RPMI8226 (cell line): ENCODE measurements at regions not wholly inside any gene's neighbourhood (a gene's known extent, or its start where the extent isn't known, plus 50 kb on each side); places are given as distances from the start of the nearest gene placed in this dataset.
A peak's percentile ranks its signal among the peaks of the same experiment; 100 is the strongest.

Source experiments
- DNase-seq: peaks from one replicate; pipeline ENCODE4 v3.0.0-alpha.2; 2015

GRCh38 chr6:21893793-21894192 lies 300.2 kb downstream of the SOX4 start:
- no peak for DNase-seq

GRCh38 chr6:21895555-21895954 lies 302.0 kb downstream of the SOX4 start:
- DNase-seq = no peak

GRCh38 chr6:21898107-21898796 lies 304.7 kb downstream of the SOX4 start:
- DNase-seq = no peak

GRCh38 chr6:21899708-21900107 lies 306.2 kb downstream of the SOX4 start:
- DNase-seq = no peak

- DNase-seq = no peak
Observed at GRCh38 chr6:21900730-21901129, 307.2 kb downstream of the SOX4 start.

- DNase-seq = no peak
Observed at GRCh38 chr6:21902628-21903169, 309.1 kb downstream of the SOX4 start.

- no peak for DNase-seq
Observed at GRCh38 chr6:21905531-21905930, 312.0 kb downstream of the SOX4 start.

GRCh38 chr6:21906826-21907225 lies 313.3 kb downstream of the SOX4 start:
- DNase-seq = no peak

- no peak for DNase-seq
Observed at GRCh38 chr6:21907291-21907690, 313.7 kb downstream of the SOX4 start.

- no peak for DNase-seq
Observed at GRCh38 chr6:21908161-21908848, 314.8 kb downstream of the SOX4 start.

GRCh38 chr6:21909321-21909720 lies 315.8 kb downstream of the SOX4 start:
- no peak for DNase-seq

GRCh38 chr6:21911208-21911607 lies 317.7 kb downstream of the SOX4 start:
- no peak for DNase-seq

GRCh38 chr6:21912151-21912832 lies 318.7 kb downstream of the SOX4 start:
- no peak for DNase-seq

- DNase-seq = peak; percentile 60
Observed at GRCh38 chr6:21914121-21914973, 320.8 kb downstream of the SOX4 start.

GRCh38 chr6:21915707-21916260 lies 322.2 kb downstream of the SOX4 start:
- no peak for DNase-seq

GRCh38 chr6:21918041-21918440 lies 324.5 kb downstream of the SOX4 start:
- DNase-seq = no peak

GRCh38 chr6:21918666-21919065 lies 325.1 kb downstream of the SOX4 start:
- no peak for DNase-seq

GRCh38 chr6:21922086-21922485 lies 328.5 kb downstream of the SOX4 start:
- DNase-seq = no peak

GRCh38 chr6:21924002-21924401 lies 330.5 kb downstream of the SOX4 start:
- DNase-seq = no peak

- DNase-seq = no peak
Observed at GRCh38 chr6:21928827-21929226, 335.3 kb downstream of the SOX4 start.

GRCh38 chr6:21931641-21932335 lies 338.2 kb downstream of the SOX4 start:
- DNase-seq = no peak

GRCh38 chr6:21933351-21933750 lies 339.8 kb downstream of the SOX4 start:
- no peak for DNase-seq
